ENCODE measurements at regions not wholly inside any gene's neighbourhood (a gene's known extent, or its start where the extent isn't known, plus 50 kb on each side); places are given as distances from the start of the nearest gene placed in this dataset.

GRCh38 chr5:121668635-121669034, 183.0 kb upstream of the FTMT start:
- TF ChIP-seq, protein P1, sequence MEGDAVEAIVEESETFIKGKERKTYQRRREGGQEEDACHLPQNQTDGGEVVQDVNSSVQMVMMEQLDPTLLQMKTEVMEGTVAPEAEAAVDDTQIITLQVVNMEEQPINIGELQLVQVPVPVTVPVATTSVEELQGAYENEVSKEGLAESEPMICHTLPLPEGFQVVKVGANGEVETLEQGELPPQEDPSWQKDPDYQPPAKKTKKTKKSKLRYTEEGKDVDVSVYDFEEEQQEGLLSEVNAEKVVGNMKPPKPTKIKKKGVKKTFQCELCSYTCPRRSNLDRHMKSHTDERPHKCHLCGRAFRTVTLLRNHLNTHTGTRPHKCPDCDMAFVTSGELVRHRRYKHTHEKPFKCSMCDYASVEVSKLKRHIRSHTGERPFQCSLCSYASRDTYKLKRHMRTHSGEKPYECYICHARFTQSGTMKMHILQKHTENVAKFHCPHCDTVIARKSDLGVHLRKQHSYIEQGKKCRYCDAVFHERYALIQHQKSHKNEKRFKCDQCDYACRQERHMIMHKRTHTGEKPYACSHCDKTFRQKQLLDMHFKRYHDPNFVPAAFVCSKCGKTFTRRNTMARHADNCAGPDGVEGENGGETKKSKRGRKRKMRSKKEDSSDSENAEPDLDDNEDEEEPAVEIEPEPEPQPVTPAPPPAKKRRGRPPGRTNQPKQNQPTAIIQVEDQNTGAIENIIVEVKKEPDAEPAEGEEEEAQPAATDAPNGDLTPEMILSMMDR (IDR thresholded peaks at IDR 0.05; ENCODE audit: insufficient read depth, low read length, poor library complexity, severe bottlenecking), result no peak
- TF ChIP-seq EZH2phosphoT487 (conservative IDR thresholded peaks at IDR 0.05; ENCODE audit: low read length), result no peak

Measured in SU-DHL-6 (cell line).